Calu3 (cell line): ENCODE measurements at regions not wholly inside any gene's neighbourhood (a gene's known extent, or its start where the extent isn't known, plus 50 kb on each side); places are given as distances from the start of the nearest gene placed in this dataset.

ENCODE experiments used
- BruUV-seq: library from RNA; stranded (reverse); fragments of 400-500 nt; replicated peaks from 2 replicates; lab custom pipeline; 2021; lab: Mats Ljungman, UMichigan
- CTCF ChIA-PET: fragments of 300-600 bp; sonication (Branson Sonifier 250); formaldehyde crosslinking; loops from one replicate; lab custom pipeline; 2022; ENCODE audit warnings: antibody characterized with exemption; lab: Charles Lee
- DNase-seq: peaks from one replicate; pipeline ENCODE4 v3.0.0; 2022
- H3K27ac Mint-ChIP-seq: one replicate; pipeline ENCODE4 v1.8.0; 2022; ENCODE audit warnings: mixed read lengths; ENCODE audit not compliant: unreplicated experiment
- H3K27me3 Mint-ChIP-seq: one replicate; pipeline ENCODE4 v1.8.0; 2022; ENCODE audit warnings: mixed read lengths; ENCODE audit not compliant: unreplicated experiment
- H3K36me3 Mint-ChIP-seq: one replicate; pipeline ENCODE4 v1.8.0; 2022; ENCODE audit warnings: mild to moderate bottlenecking, moderate library complexity, mixed read lengths; ENCODE audit not compliant: insufficient read depth, unreplicated experiment
- H3K4me1 Mint-ChIP-seq: one replicate; pipeline ENCODE4 v1.8.0; 2022; ENCODE audit warnings: mild to moderate bottlenecking, low read depth, mixed read lengths; ENCODE audit not compliant: unreplicated experiment
- H3K4me3 Mint-ChIP-seq: one replicate; pipeline ENCODE4 v1.8.0; 2022; ENCODE audit warnings: mild to moderate bottlenecking, low read depth, moderate library complexity, mixed read lengths; ENCODE audit not compliant: unreplicated experiment
- H3K9me3 Mint-ChIP-seq: one replicate; pipeline ENCODE4 v1.8.0; 2022; ENCODE audit warnings: low read depth, mixed read lengths; ENCODE audit not compliant: unreplicated experiment
- CTCF ChIP-seq: fragments of 200-600 bp; IDR thresholded peaks from one replicate; pipeline ENCODE4 v1.8.0; 2022; ENCODE audit warnings: antibody characterized with exemption; ENCODE audit not compliant: unreplicated experiment
- intact Hi-C: fragments of 100-400 bp; cut with micrococcal nuclease; formaldehyde crosslinking; loops from one replicate; pipeline ENCODE4 v1.10.0; 2022; ENCODE audit not compliant: unreplicated experiment

DNA sequence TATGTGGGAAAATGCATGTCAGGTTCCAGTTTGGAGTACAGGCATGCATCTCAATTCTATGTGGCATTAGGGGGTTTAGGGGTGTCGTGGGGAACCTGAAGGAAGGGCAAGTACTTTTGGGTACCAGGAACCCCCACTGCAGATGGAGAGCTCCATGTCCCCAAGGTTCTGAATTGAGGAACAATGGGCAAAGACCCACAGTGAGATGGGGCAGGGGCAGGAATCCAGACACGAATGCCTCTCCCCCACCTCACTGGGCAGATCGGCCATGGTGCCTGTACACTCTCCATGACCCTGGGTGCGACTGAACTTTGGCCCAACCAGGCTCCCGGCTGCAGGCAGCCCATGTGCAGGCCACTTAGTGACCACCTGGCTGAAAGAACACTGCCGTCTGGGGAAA, 209.3 kb downstream of the HAUS1 start:
- Mint-ChIP-seq H3K4me3 (no peak overlapping the region), H3K36me3 (no peaks in the 10 kb centered on the region), H3K4me1 (no peaks in the 10 kb centered on the region), H3K27ac (no peak overlapping the region), H3K9me3 (no peaks in the 10 kb centered on the region), H3K27me3 (no peaks in the 10 kb centered on the region)
- BruUV-seq = no TSS peak
- intact Hi-C loops = no loop called here
- no peak for DNase-seq
- CTCF ChIA-PET = interaction anchor here (0.6 kb wide), 1 partner anchor 22 kb away, joined by 5 read pairs; no protein-coding TSS in a partner anchor
- no peak for TF ChIP-seq CTCF

- no peak for TF ChIP-seq CTCF
- BruUV-seq = no TSS peak
- no peak for DNase-seq
- intact Hi-C loops = no loop called here
- Mint-ChIP-seq H3K9me3 (peaks cover 1% of the 10 kb centered on the region), H3K27ac (no peak overlapping the region), H3K4me1 (peaks cover 4% of the 10 kb centered on the region), H3K36me3 (no peaks in the 10 kb centered on the region), H3K27me3 (no peaks in the 10 kb centered on the region), H3K4me3 (no peak overlapping the region)
- CTCF ChIA-PET = interaction anchor here (0.6 kb wide), 1 partner anchor 23 kb away, joined by 5 read pairs; no protein-coding TSS in a partner anchor
These were observed 209.8 kb downstream of the HAUS1 start for GRCh38 chr18:46314011-46314410.

GRCh38 chr18:46315161-46315560, 211.0 kb downstream of the HAUS1 start:
- no peak overlapping the region for H3K4me3 Mint-ChIP-seq
- intact Hi-C loops = no loop called here
- CTCF ChIA-PET = no interaction called here
- H3K27ac Mint-ChIP-seq = no peak overlapping the region
- H3K9me3 Mint-ChIP-seq = peaks cover 4% of the 10 kb centered on the region
- no peaks in the 10 kb centered on the region for H3K36me3 Mint-ChIP-seq
- no peak for DNase-seq
- no peaks in the 10 kb centered on the region for H3K27me3 Mint-ChIP-seq
- peaks cover 11% of the 10 kb centered on the region for H3K4me1 Mint-ChIP-seq
- TF ChIP-seq CTCF = no peak
- no TSS peak for BruUV-seq

GRCh38 chr18:46318356-46318755, 214.2 kb downstream of the HAUS1 start:
- no peak for DNase-seq
- intact Hi-C loops = no loop called here
- BruUV-seq = no TSS peak
- peaks cover 20% of the 10 kb centered on the region for H3K36me3 Mint-ChIP-seq
- H3K27ac Mint-ChIP-seq = no peak overlapping the region
- H3K9me3 Mint-ChIP-seq = peaks cover 4% of the 10 kb centered on the region
- H3K27me3 Mint-ChIP-seq = no peaks in the 10 kb centered on the region
- peaks cover 39% of the 10 kb centered on the region for H3K4me1 Mint-ChIP-seq
- H3K4me3 Mint-ChIP-seq = no peak overlapping the region
- TF ChIP-seq CTCF = no peak
- CTCF ChIA-PET = interaction anchor here (0.5 kb wide), 1 partner anchor 166 kb away, joined by 4 read pairs; no protein-coding TSS in a partner anchor
